NCI-H1436 (cell line): ENCODE measurements at regions not wholly inside any gene's neighbourhood (a gene's known extent, or its start where the extent isn't known, plus 50 kb on each side); places are given as distances from the start of the nearest gene placed in this dataset.

Source experiments
- DNase-seq: peaks from one replicate; lab custom pipeline; 2025; lab: John Stamatoyannopoulos, UW

DNA sequence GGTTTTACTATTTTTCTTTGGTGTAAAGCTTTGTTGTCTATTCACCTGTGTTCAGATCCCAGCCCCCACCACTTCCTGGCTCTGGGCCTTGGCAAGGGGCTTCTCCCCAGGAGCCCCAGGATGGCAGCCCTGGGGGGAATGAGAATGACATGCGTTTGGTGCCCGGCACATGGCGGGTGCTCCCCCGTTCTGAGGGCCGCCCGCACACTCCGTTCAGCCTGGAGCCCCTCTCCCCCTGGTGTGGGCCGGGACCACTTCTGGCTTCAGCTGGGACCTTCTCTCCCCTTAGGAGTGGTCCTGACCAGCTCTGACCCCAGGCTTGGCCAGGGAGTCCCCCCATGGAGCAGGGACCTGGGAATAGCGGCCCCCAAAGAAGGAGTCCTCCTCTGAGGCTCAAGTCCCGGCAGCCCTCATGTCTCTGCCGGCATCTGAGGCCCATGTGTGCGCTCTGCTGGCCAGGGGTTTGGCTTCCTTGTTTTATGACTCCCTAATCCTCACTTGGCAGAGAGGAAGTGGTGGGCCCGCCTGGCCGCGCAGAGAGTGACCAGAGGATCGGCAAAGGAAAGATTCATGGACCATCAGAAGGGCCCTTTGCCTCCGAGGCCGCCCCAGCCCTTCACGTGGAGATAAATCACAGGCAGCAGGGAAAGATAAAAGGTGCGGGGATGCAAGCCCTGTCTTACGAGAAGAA is 57.0 kb upstream of the LMX1B start:
- no peak for DNase-seq

DNA sequence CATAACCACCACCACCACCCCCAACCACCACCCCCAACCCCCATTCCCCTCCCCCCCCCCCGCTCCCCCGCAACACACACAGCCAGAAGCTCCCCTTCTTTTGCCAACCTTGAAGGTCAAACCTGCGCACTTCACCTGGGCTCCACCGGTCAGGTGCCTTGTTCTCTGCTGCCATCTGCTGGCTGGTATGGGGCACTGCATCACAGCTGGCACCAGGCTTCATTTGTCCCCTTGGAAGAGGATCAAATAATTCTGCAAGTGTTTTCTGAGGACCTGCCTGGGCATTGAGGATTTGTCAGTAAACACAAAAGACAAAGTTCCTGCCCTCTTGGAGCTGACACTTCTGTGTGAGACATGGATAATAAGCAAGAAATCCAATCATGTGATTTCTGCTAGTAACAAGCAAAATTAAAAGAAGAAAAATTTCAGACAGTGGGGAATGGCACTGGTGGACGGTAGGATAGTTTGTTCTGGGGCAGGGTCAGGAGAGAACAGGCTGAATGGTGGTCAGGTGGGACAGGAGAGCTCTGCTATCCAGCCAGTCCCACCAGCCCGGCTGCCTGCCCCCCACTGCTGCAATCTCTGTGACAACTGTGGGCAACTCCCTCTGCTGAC is 55.6 kb upstream of the LMX1B start:
- peak; percentile 49 for DNase-seq

DNA sequence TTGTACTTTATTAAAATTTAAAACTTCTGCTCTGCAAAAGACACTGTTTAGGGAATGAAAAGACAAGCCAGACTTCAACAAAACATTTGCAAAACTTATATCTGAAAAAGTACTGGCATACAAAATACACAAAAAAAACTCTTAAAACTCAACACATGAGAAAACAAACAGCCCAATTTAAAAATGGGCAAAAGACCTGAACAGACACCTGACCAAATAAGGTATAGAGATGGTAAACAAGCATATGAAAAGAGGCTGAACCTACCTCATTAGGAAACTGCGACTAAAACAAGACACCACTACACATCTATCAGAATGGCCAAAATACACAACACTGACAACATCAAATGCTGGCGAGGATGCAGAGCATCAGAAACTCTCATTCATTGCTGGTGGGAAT is 54.4 kb upstream of the LMX1B start:
- no peak for DNase-seq

DNA sequence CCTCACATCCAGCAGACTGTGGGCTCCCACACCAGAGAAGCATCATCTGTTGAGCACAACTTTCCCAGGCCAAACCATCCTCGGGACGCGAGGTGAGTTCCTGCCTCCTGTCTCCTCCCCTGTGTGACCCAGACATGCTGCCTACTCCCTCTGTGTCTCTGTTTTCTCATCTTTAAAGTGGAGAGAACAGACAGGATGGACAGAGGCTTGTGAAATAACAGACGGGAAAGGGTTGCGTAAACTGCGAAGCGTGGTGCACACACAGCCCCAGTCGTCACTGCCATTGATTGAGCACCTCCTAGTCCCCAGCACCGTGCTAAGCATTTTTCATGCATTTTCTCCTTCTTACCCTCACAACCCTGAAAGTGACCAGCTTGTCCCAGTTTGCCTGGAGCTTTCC is 52.1 kb upstream of the LMX1B start:
- no peak for DNase-seq

DNA sequence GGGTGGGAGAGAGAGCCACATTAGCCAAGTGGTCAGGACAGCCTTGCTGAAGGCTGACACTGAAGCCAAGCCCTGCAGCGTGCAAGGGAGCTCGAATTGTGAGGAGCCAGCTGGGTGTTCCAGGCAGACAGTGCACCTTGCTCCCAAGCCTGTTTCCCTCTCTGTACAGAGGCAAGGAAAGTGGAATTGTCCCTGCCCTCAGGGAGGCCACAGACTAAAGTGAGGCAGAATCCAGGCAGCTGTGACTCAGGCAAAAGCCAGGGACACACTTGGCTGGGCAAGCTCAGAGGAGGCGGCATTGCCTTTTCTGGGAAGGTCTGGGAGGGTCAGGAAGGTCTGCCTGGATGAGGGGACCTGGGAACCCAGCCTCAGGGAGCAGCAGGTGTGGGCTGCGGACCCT is 50.2 kb upstream of the LMX1B start:
- DNase-seq = no peak
